SK-N-SH treated with all-trans-retinoic acid at 6 μM for 48 hours (cell line): ENCODE measurements at regions not wholly inside any gene's neighbourhood (a gene's known extent, or its start where the extent isn't known, plus 50 kb on each side); places are given as distances from the start of the nearest gene placed in this dataset.

Source experiments
- ATAC-seq: fragments of 200-7000 bp; cut with Tn5 transposase; 3 replicates; pipeline ENCODE4 v1.9.1; 2020; ENCODE audit warnings: mild to moderate bottlenecking, moderate library complexity
- ARNTL ChIP-seq: fragments of 450-650 bp; formaldehyde crosslinking; IDR thresholded peaks from 2 replicates; pipeline ENCODE4 v1.5.0; 2020; ENCODE audit warnings: low read depth, mild to moderate bottlenecking, moderate library complexity, borderline replicate concordance
- BACH2 ChIP-seq: fragments of 250-450 bp; sonication (Bioruptor Pico); IDR thresholded peaks from 2 replicates; pipeline ENCODE4 v1.9.0; 2021; ENCODE audit warnings: mild to moderate bottlenecking, borderline replicate concordance
- CREB5 ChIP-seq: fragments of 250-450 bp; sonication (Bioruptor Pico); IDR thresholded peaks from 2 replicates; pipeline ENCODE4 v1.5.1; 2020; ENCODE audit warnings: low read depth, mild to moderate bottlenecking, moderate library complexity
- CSDC2 ChIP-seq: fragments of 250-450 bp; sonication (Bioruptor Pico); IDR thresholded peaks from 2 replicates; pipeline ENCODE4 v1.5.0; 2020; ENCODE audit warnings: mild to moderate bottlenecking, moderate library complexity
- CSRNP3 ChIP-seq: fragments of 250-450 bp; sonication (Bioruptor Pico); IDR thresholded peaks from 2 replicates; pipeline ENCODE4 v1.5.1; 2021; ENCODE audit warnings: mild to moderate bottlenecking, moderate library complexity
- ESRRG ChIP-seq: fragments of 250-450 bp; sonication (Bioruptor Pico); IDR thresholded peaks from 2 replicates; pipeline ENCODE4 v1.6.1; 2021; ENCODE audit warnings: mild to moderate bottlenecking
- GLIS3 ChIP-seq: fragments of 250-450 bp; sonication (Bioruptor Pico); IDR thresholded peaks from 2 replicates; pipeline ENCODE4 v1.5.0; 2020; ENCODE audit warnings: mild to moderate bottlenecking, moderate library complexity
- ISL1 ChIP-seq: fragments of 250-450 bp; sonication (Bioruptor Pico); IDR thresholded peaks from 2 replicates; pipeline ENCODE4 v2.1.2; 2022; ENCODE audit warnings: mild to moderate bottlenecking, moderate library complexity
- OSR1 ChIP-seq: fragments of 250-450 bp; sonication (Bioruptor Pico); IDR thresholded peaks from 2 replicates; pipeline ENCODE4 v1.8.0; 2022; ENCODE audit warnings: moderate library complexity, mild to moderate bottlenecking, inconsistent platforms
- PATZ1 ChIP-seq: fragments of 250-450 bp; sonication (Bioruptor Pico); IDR thresholded peaks from 2 replicates; pipeline ENCODE4 v1.8.0; 2020; ENCODE audit warnings: mild to moderate bottlenecking, moderate library complexity, borderline replicate concordance
- POU6F1 ChIP-seq: fragments of 250-450 bp; sonication (Bioruptor Pico); IDR thresholded peaks from 2 replicates; pipeline ENCODE4 v1.8.0; 2021; ENCODE audit warnings: low read depth, mild to moderate bottlenecking, moderate library complexity, borderline replicate concordance
- RARB ChIP-seq: fragments of 250-450 bp; sonication (Bioruptor Pico); IDR thresholded peaks from 2 replicates; pipeline ENCODE4 v1.8.0; 2021; ENCODE audit warnings: mild to moderate bottlenecking, moderate library complexity
- SNAI2 ChIP-seq: fragments of 250-450 bp; sonication (Bioruptor Pico); IDR thresholded peaks from 2 replicates; pipeline ENCODE4 v1.5.0; 2020; ENCODE audit warnings: mild to moderate bottlenecking, moderate library complexity
- TCF4 ChIP-seq: fragments of 250-450 bp; sonication (Bioruptor Pico); IDR thresholded peaks from 2 replicates; pipeline ENCODE4 v1.8.0; 2021; ENCODE audit warnings: mild to moderate bottlenecking, moderate library complexity, borderline replicate concordance
- TOX ChIP-seq: fragments of 250-450 bp; sonication (Bioruptor Pico); IDR thresholded peaks from 2 replicates; pipeline ENCODE4 v1.8.0; 2021; ENCODE audit warnings: mild to moderate bottlenecking, moderate library complexity, borderline replicate concordance
- TSHZ2 ChIP-seq: fragments of 250-450 bp; sonication (Bioruptor Pico); IDR thresholded peaks from 2 replicates; pipeline ENCODE4 v1.5.0; 2020; ENCODE audit warnings: mild to moderate bottlenecking, moderate library complexity
- ZC3H10 ChIP-seq: fragments of 250-450 bp; sonication (Bioruptor Pico); IDR thresholded peaks from 2 replicates; pipeline ENCODE4 v1.5.1; 2021; ENCODE audit warnings: mild to moderate bottlenecking, moderate library complexity
- ZFP3 ChIP-seq: fragments of 250-450 bp; sonication (Bioruptor Pico); IDR thresholded peaks from 2 replicates; pipeline ENCODE4 v1.5.0; 2020; ENCODE audit warnings: mild to moderate bottlenecking, moderate library complexity
- ZFP30 ChIP-seq: fragments of 450-650 bp; formaldehyde crosslinking; IDR thresholded peaks from 2 replicates; pipeline ENCODE4 v1.5.0; 2022; ENCODE audit warnings: mild to moderate bottlenecking, moderate library complexity
- ZNF565 ChIP-seq: fragments of 450-650 bp; formaldehyde crosslinking; conservative IDR thresholded peaks from 2 replicates; pipeline ENCODE4 v1.5.0; 2020; ENCODE audit warnings: low read depth, mild to moderate bottlenecking, moderate library complexity
- ZNF70 ChIP-seq: fragments of 450-650 bp; formaldehyde crosslinking; IDR thresholded peaks from 2 replicates; pipeline ENCODE4 v1.5.0; 2020; ENCODE audit warnings: mild to moderate bottlenecking, moderate library complexity
- ZNF8 ChIP-seq: fragments of 450-650 bp; formaldehyde crosslinking; IDR thresholded peaks from 2 replicates; pipeline ENCODE4 v1.5.0; 2020; ENCODE audit warnings: mild to moderate bottlenecking, moderate library complexity

GRCh38 chr9:87011551-87011950 is 64.2 kb upstream of the GAS1 start:
- no peak for ATAC-seq
- TF ChIP-seq GLIS3 (no peak), ZNF70 (CRISPR knock-in tag) (no peak), ZFP3 (no peak), CREB5 (CRISPR knock-in tag) (no peak), ISL1 (CRISPR knock-in tag) (no peak), RARB (CRISPR knock-in tag) (no peak), PATZ1 (no peak), ZFP30 (CRISPR knock-in tag) (no peak), POU6F1 (no peak), ARNTL (CRISPR knock-in tag) (no peak), CSDC2 (CRISPR knock-in tag) (no peak), SNAI2 (CRISPR knock-in tag) (no peak), CSRNP3 (no peak), ZNF565 (CRISPR knock-in tag) (no peak), ESRRG (CRISPR knock-in tag) (no peak), ZNF8 (no peak), TOX (CRISPR knock-in tag) (no peak), BACH2 (no peak)

GRCh38 chr9:87013490-87013889 is 66.2 kb upstream of the GAS1 start:
- ATAC-seq: no peak
- TF ChIP-seq POU6F1 (no peak), PATZ1 (no peak), ZFP30 (CRISPR knock-in tag) (no peak), ISL1 (CRISPR knock-in tag) (no peak)

GRCh38 chr9:87014436-87014835 is 67.1 kb upstream of the GAS1 start:
- no peak for ATAC-seq
- TF ChIP-seq ISL1 (CRISPR knock-in tag) (no peak), OSR1 (CRISPR knock-in tag) (no peak), CSRNP3 (no peak), ESRRG (CRISPR knock-in tag) (no peak), ARNTL (CRISPR knock-in tag) (no peak), TCF4 (CRISPR knock-in tag) (no peak), TOX (CRISPR knock-in tag) (no peak), ZNF70 (CRISPR knock-in tag) (no peak), CSDC2 (CRISPR knock-in tag) (no peak), SNAI2 (CRISPR knock-in tag) (no peak), RARB (CRISPR knock-in tag) (no peak), CREB5 (CRISPR knock-in tag) (no peak), TSHZ2 (CRISPR knock-in tag) (no peak), ZC3H10 (no peak)
